Neural cell (in vitro differentiated cells): ENCODE measurements at regions not wholly inside any gene's neighbourhood (a gene's known extent, or its start where the extent isn't known, plus 50 kb on each side); places are given as distances from the start of the nearest gene placed in this dataset.

ENCODE experiments used
- H2AFZ ChIP-seq: fragments of 200-600, 300-800 bp; sonication (generic), shearing (Covaris generic); 2 replicates; pipeline ENCODE4 v1.6.0; 2014; ENCODE audit warnings: low read depth, mild to moderate bottlenecking, antibody characterized with exemption, low read length, moderate library complexity
- H3F3A ChIP-seq: fragments of 200-600 bp; shearing (Covaris generic); 2 replicates; pipeline ENCODE4 v1.6.1; 2016; ENCODE audit warnings: mild to moderate bottlenecking, moderate library complexity, mixed read lengths, antibody characterized with exemption, low read length; ENCODE audit not compliant: insufficient read depth, poor library complexity, severe bottlenecking
- H3K27ac ChIP-seq: fragments of 200-600, 300-800 bp; sonication (generic), shearing (Covaris generic); 2 replicates; pipeline ENCODE4 v1.5.1; 2014; ENCODE audit warnings: mild to moderate bottlenecking, low read length, moderate library complexity
- H3K27me3 ChIP-seq: fragments of 300-800, 200-600 bp; sonication (generic), shearing (Covaris generic); 2 replicates; pipeline ENCODE4 v1.6.0; 2014; ENCODE audit warnings: mild to moderate bottlenecking, low read depth, low read length, moderate library complexity; ENCODE audit not compliant: insufficient read depth
- H3K36me3 ChIP-seq: fragments of 300-800, 200-600 bp; sonication (generic), shearing (Covaris generic); 2 replicates; pipeline ENCODE4 v1.5.1; 2014; ENCODE audit warnings: mild to moderate bottlenecking, antibody characterized with exemption, low read length, moderate library complexity; ENCODE audit not compliant: insufficient read depth
- H3K4me2 ChIP-seq: fragments of 300-800, 200-600 bp; sonication (generic), shearing (Covaris generic); 2 replicates; pipeline ENCODE4 v1.6.0; 2014; ENCODE audit warnings: mild to moderate bottlenecking, low read length
- H3K4me3 ChIP-seq: fragments of 300-800, 200-600 bp; sonication (generic), shearing (Covaris generic); 2 replicates; pipeline ENCODE4 v1.5.1; 2014; ENCODE audit warnings: mild to moderate bottlenecking, low read length, moderate library complexity
- H3K79me2 ChIP-seq: fragments of 200-600 bp; shearing (Covaris generic); replicated peaks from 2 replicates; pipeline ENCODE4 v1.6.0; 2014; ENCODE audit warnings: mild to moderate bottlenecking, low read length, moderate library complexity; ENCODE audit not compliant: insufficient read depth
- H3K9ac ChIP-seq: fragments of 300-800, 200-600 bp; sonication (generic), shearing (Covaris generic); 2 replicates; pipeline ENCODE4 v1.6.1; 2016; ENCODE audit warnings: mild to moderate bottlenecking, low read length, mixed read lengths
- H3K9me2 ChIP-seq: fragments of 200-600 bp; shearing (Covaris generic); 2 replicates; pipeline ENCODE4 v1.6.1; 2016; ENCODE audit warnings: mild to moderate bottlenecking, low read length, mixed read lengths; ENCODE audit not compliant: insufficient read depth
- H3K9me3 ChIP-seq: fragments of 200-600, 300-800 bp; sonication (generic), shearing (Covaris generic); 2 replicates; pipeline ENCODE4 v1.6.1; 2016; ENCODE audit warnings: mild to moderate bottlenecking, mixed run types, low read length, moderate library complexity, mixed read lengths
- H4K20me1 ChIP-seq: fragments of 200-600 bp; shearing (Covaris generic); 2 replicates; pipeline ENCODE4 v1.6.1; 2016; ENCODE audit warnings: mild to moderate bottlenecking, mixed run types; ENCODE audit not compliant: insufficient read depth
- EP300 ChIP-seq: fragments of 450-650 bp; conservative IDR thresholded peaks from 2 replicates; pipeline ENCODE4 v1.6.1; 2014; ENCODE audit warnings: antibody characterized with exemption, mild to moderate bottlenecking, moderate library complexity; ENCODE audit not compliant: poor library complexity, severe bottlenecking
- EZH2 ChIP-seq: fragments of 200-600, 300-800 bp; shearing (Covaris generic), sonication (generic); IDR thresholded peaks from 2 replicates; pipeline ENCODE4 v1.6.1; 2014; ENCODE audit warnings: antibody characterized with exemption, low read length, borderline replicate concordance, mild to moderate bottlenecking; ENCODE audit not compliant: insufficient read depth, poor library complexity, severe bottlenecking
- MXI1 ChIP-seq: fragments of 450-650 bp; conservative IDR thresholded peaks from 2 replicates; pipeline ENCODE4 v1.6.1; 2014; ENCODE audit warnings: antibody characterized with exemption, mild to moderate bottlenecking; ENCODE audit not compliant: poor library complexity, severe bottlenecking
- POLR2AphosphoS5 ChIP-seq: IDR thresholded peaks from 2 replicates; pipeline ENCODE4 v1.6.1; 2012
- RAD21 ChIP-seq: fragments of 450-650 bp; conservative IDR thresholded peaks from 2 replicates; pipeline ENCODE4 v1.6.1; 2014; ENCODE audit warnings: antibody characterized with exemption, mild to moderate bottlenecking, moderate library complexity
- REST ChIP-seq: IDR thresholded peaks from 2 replicates; pipeline ENCODE4 v1.6.1; 2012; ENCODE audit warnings: borderline replicate concordance
- SMC3 ChIP-seq: fragments of 450-650 bp; conservative IDR thresholded peaks from 2 replicates; pipeline ENCODE4 v1.6.1; 2014; ENCODE audit warnings: antibody characterized with exemption, mild to moderate bottlenecking, moderate library complexity; ENCODE audit not compliant: poor library complexity
- TAF1 ChIP-seq: IDR thresholded peaks from 2 replicates; pipeline ENCODE4 v1.6.1; 2012; ENCODE audit warnings: low read depth
- TF ChIP-seq, protein P1 (sequence below): fragments of 450-650 bp; IDR thresholded peaks from 2 replicates; pipeline ENCODE4 v1.5.1; 2014; ENCODE audit warnings: antibody characterized with exemption, mild to moderate bottlenecking, moderate library complexity; ENCODE audit not compliant: poor library complexity, severe bottlenecking

DNA sequence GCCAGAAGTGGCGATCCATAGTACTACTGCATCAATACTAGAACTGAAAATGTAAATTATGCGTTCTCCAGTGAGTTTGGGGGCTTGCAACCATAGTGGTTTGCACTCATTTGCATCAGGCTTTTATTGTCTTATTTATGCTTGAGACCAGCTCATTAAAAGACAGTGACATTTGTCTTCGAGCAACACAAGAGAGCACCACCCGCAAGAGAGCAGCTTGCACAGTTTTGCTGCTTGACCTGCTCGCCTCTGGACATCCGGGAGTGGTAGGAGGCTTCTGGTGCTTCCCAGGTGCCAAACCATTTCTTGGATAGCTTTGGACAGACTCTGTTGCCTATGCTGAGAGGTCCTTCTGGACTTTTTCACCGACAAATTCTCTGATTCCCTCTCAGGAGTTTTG lies 294.6 kb downstream of the MEX3B start:
- H2AFZ ChIP-seq, result no peak overlapping the region
- no peak overlapping the region for H3K27ac ChIP-seq
- no peaks in the 10 kb centered on the region for H3K9me2 ChIP-seq
- H3K9me3 ChIP-seq, result no peaks in the 10 kb centered on the region
- H3K9ac ChIP-seq, result no peak overlapping the region
- H3K27me3 ChIP-seq, result no peaks in the 10 kb centered on the region
- H3K79me2 ChIP-seq, result no peaks in the 10 kb centered on the region
- no peak overlapping the region for H3K4me2 ChIP-seq
- H3K4me3 ChIP-seq, result no peak overlapping the region
- H3F3A ChIP-seq, result no peaks in the 10 kb centered on the region
- H3K36me3 ChIP-seq, result no peaks in the 10 kb centered on the region
- TF ChIP-seq, protein P1, sequence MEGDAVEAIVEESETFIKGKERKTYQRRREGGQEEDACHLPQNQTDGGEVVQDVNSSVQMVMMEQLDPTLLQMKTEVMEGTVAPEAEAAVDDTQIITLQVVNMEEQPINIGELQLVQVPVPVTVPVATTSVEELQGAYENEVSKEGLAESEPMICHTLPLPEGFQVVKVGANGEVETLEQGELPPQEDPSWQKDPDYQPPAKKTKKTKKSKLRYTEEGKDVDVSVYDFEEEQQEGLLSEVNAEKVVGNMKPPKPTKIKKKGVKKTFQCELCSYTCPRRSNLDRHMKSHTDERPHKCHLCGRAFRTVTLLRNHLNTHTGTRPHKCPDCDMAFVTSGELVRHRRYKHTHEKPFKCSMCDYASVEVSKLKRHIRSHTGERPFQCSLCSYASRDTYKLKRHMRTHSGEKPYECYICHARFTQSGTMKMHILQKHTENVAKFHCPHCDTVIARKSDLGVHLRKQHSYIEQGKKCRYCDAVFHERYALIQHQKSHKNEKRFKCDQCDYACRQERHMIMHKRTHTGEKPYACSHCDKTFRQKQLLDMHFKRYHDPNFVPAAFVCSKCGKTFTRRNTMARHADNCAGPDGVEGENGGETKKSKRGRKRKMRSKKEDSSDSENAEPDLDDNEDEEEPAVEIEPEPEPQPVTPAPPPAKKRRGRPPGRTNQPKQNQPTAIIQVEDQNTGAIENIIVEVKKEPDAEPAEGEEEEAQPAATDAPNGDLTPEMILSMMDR, result no peak
- no peak for TF ChIP-seq EZH2
- TF ChIP-seq EP300, result no peak
- no peak for TF ChIP-seq MXI1
- no peak for TF ChIP-seq POLR2AphosphoS5
- no peak for TF ChIP-seq SMC3
- no peak for TF ChIP-seq REST
- no peak for TF ChIP-seq TAF1
- TF ChIP-seq RAD21, result no peak
- H4K20me1 ChIP-seq, result no peaks in the 10 kb centered on the region

DNA sequence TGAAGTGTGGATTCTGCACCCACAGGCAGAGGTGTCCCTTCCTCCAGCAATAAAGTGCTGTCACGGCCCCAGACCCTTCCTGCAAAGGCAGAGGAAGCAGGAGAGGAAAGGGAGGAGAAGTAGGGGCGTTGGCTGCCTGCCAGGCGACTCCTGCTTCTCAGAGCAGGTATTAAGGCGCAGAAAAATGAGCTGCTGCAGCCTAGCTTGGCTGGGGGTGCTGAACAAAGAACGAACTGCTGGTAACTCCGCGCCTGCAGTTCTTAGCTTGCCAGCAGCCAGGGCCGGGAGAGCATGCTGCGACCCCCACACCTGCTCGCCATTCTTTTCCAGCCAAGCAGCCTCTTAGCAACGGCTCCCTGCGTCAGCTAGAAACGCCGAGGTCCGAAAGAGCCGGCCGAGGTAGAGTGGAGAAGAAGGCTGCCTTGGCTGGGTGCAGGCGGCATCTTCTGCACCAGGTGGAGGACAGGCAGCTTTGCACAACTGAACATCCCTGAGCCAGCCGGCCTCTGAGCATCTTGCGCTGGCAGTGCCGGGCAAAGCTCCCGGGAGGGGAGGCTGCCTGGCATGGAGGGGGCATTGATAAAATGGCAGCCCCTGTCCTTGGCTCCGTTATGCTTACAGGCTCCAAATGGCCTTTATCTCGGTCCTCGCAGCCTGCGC lies 296.0 kb downstream of the MEX3B start:
- no peak overlapping the region for H3K27ac ChIP-seq
- H2AFZ ChIP-seq, result no peak overlapping the region
- no peaks in the 10 kb centered on the region for H3K79me2 ChIP-seq
- no peak overlapping the region for H3K9ac ChIP-seq
- no peaks in the 10 kb centered on the region for H3F3A ChIP-seq
- no peak overlapping the region for H3K4me2 ChIP-seq
- H3K9me2 ChIP-seq, result no peaks in the 10 kb centered on the region
- no peaks in the 10 kb centered on the region for H3K27me3 ChIP-seq
- no peaks in the 10 kb centered on the region for H3K36me3 ChIP-seq
- no peak overlapping the region for H3K4me3 ChIP-seq
- no peak for TF ChIP-seq EP300
- TF ChIP-seq, protein P1, result no peak
- no peak for TF ChIP-seq POLR2AphosphoS5
- no peak for TF ChIP-seq RAD21
- no peak for TF ChIP-seq EZH2
- TF ChIP-seq SMC3, result no peak
- no peak for TF ChIP-seq MXI1
- no peak for TF ChIP-seq TAF1
- no peaks in the 10 kb centered on the region for H4K20me1 ChIP-seq
- no peaks in the 10 kb centered on the region for H3K9me3 ChIP-seq
